ENCODE measurements at regions not wholly inside any gene's neighbourhood (a gene's known extent, or its start where the extent isn't known, plus 50 kb on each side); places are given as distances from the start of the nearest gene placed in this dataset.

- DNase-seq (ENCODE audit: low spot score in 2 of 2) = no peak
- in situ Hi-C loops (cut with MboI; ENCODE audit: low sequenced_read_pairs) = no loop called here
Observed at GRCh38 chr7:12094365-12094921, 116.7 kb upstream of the TMEM106B start.

DNA sequence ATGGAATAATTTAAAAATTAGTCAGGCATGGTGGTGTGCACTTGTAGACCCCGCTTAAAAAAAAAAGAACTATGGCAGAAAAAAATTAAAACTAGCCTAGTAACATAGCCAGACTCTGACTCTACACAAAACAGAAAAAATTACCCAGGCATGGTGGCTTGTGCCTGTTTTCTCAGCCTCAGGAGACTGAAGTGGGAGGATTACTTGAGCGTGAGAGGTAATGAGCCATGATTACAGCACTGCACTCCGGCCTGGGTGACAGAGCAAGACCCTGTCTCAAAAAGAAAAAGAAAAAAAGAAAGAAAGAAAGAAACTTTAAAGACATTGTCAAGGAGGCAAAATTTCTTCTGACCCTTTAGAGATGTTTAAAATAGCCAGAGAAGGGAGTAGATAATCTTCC is 109.0 kb upstream of the TMEM106B start:
- H3K4me1 ChIP-seq = no peaks in the 10 kb centered on the region
- H3K27me3 ChIP-seq (ENCODE audit: low read depth) = no peaks in the 10 kb centered on the region
- in situ Hi-C loops (cut with MboI; ENCODE audit: low sequenced_read_pairs) = no loop called here
- no peaks in the 10 kb centered on the region for H3K36me3 ChIP-seq (replicated peaks)
- DNase-seq (ENCODE audit: low spot score in 2 of 2) = no peak
- H3K9me3 ChIP-seq = 0 out of 2 replicates have a peak, but pooled peaks cover 2% of the 10 kb centered on the region
- no peak overlapping the region for H3K4me3 ChIP-seq

More at GRCh38 chr7:12094365-12094921, 116.7 kb upstream of the TMEM106B start:
- Histone ChIP-seq H3K4me3 (no peak overlapping the region), H3K27me3 (ENCODE audit: low read depth) (no peaks in the 10 kb centered on the region), H3K4me1 (no peaks in the 10 kb centered on the region), H3K36me3 (replicated peaks) (no peaks in the 10 kb centered on the region), H3K9me3 (0 out of 2 replicates have a peak, but pooled peaks cover 2% of the 10 kb centered on the region)

DNA sequence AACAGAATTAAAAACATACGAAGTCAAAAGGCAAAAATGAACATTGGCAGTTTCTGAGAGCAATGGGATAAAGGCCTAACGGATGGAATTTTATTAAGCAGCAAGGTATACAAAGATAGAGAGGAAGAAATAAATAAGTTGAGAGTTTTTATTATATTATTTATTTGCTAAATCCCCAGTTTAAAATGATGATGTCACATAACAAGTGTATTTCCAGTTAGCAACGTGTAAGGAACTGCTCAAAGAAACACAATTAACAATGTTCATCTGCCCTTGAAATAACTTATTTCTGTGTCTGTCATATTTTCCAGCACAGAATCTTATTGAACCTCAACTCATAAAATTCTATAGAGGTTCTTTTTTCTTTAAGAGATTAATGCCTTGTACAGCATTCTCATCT is 108.6 kb upstream of the TMEM106B start:
- Histone ChIP-seq H3K4me3 (no peak overlapping the region), H3K27me3 (ENCODE audit: low read depth) (no peaks in the 10 kb centered on the region), H3K4me1 (peaks cover 3% of the 10 kb centered on the region), H3K36me3 (replicated peaks) (no peaks in the 10 kb centered on the region), H3K9me3 (0 out of 2 replicates have a peak, but pooled peaks cover 2% of the 10 kb centered on the region)
- in situ Hi-C loops (cut with MboI; ENCODE audit: low sequenced_read_pairs) = no loop called here
- no peak for DNase-seq (ENCODE audit: low spot score in 2 of 2)

GRCh38 chr7:12103948-12104347 is 107.1 kb upstream of the TMEM106B start:
- peaks cover 8% of the 10 kb centered on the region for H3K4me1 ChIP-seq
- in situ Hi-C loops (cut with MboI; ENCODE audit: low sequenced_read_pairs) = no loop called here

GRCh38 chr7:12107381-12107780 is 103.7 kb upstream of the TMEM106B start:
- Histone ChIP-seq H3K27me3 (ENCODE audit: low read depth) (no peaks in the 10 kb centered on the region), H3K4me1 (peaks cover 8% of the 10 kb centered on the region), H3K9me3 (no peaks in the 10 kb centered on the region), H3K36me3 (replicated peaks) (no peaks in the 10 kb centered on the region), H3K4me3 (no peak overlapping the region)
- no peak for DNase-seq (ENCODE audit: low spot score in 2 of 2)
- in situ Hi-C loops (cut with MboI; ENCODE audit: low sequenced_read_pairs) = no loop called here

More at GRCh38 chr7:12103948-12104347, 107.1 kb upstream of the TMEM106B start:
- DNase-seq (ENCODE audit: low spot score in 2 of 2) = no peak
- H3K4me3 ChIP-seq = no peak overlapping the region
- H3K9me3 ChIP-seq = 0 out of 2 replicates have a peak, but pooled peaks cover 2% of the 10 kb centered on the region
- H3K27me3 ChIP-seq (ENCODE audit: low read depth) = no peaks in the 10 kb centered on the region
- H3K36me3 ChIP-seq (replicated peaks) = no peaks in the 10 kb centered on the region

DNA sequence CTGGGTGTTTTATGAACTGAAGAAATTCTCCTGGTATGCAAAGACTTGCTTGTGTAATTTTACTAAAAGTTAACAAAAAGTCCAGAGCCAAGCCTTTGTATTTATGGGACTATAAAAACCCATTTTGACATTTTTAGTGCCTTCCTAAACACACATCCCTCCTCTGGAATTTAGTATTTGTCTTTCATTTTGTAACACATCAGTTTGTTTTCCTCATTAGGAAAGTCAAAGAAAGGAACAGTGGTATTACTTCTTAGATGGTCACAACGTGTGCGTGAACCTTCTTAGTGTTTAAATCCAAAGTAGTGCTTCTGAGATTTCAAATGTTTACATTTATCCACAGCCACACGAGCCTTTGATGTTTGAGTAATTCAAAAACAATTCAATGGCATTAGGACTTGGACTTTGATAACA is 103.2 kb upstream of the TMEM106B start:
- in situ Hi-C loops (cut with MboI; ENCODE audit: low sequenced_read_pairs) = no loop called here
- Histone ChIP-seq H3K4me3 (no peak overlapping the region), H3K9me3 (no peaks in the 10 kb centered on the region)

GRCh38 chr7:12110425-12110824 is 100.7 kb upstream of the TMEM106B start:
- no peak for DNase-seq (ENCODE audit: low spot score in 2 of 2)
- Histone ChIP-seq H3K27me3 (ENCODE audit: low read depth) (no peaks in the 10 kb centered on the region), H3K4me3 (no peak overlapping the region), H3K36me3 (replicated peaks) (no peaks in the 10 kb centered on the region), H3K9me3 (no peaks in the 10 kb centered on the region), H3K4me1 (peaks cover 8% of the 10 kb centered on the region)
- in situ Hi-C loops (cut with MboI; ENCODE audit: low sequenced_read_pairs) = no loop called here

More for the DNA sequence above, 103.2 kb upstream of the TMEM106B start:
- Histone ChIP-seq H3K36me3 (replicated peaks) (no peaks in the 10 kb centered on the region), H3K27me3 (ENCODE audit: low read depth) (no peaks in the 10 kb centered on the region), H3K4me1 (peaks cover 8% of the 10 kb centered on the region)
- DNase-seq (ENCODE audit: low spot score in 2 of 2) = peak in 1 of 2 experiments; percentile 42

GRCh38 chr7:12111422-12112405 is 99.4 kb upstream of the TMEM106B start:
- Histone ChIP-seq H3K9me3 (no peaks in the 10 kb centered on the region), H3K4me1 (peaks cover 8% of the 10 kb centered on the region), H3K36me3 (replicated peaks) (no peaks in the 10 kb centered on the region), H3K27me3 (ENCODE audit: low read depth) (no peaks in the 10 kb centered on the region), H3K4me3 (no peak overlapping the region)
- no peak for DNase-seq (ENCODE audit: low spot score in 2 of 2)
- in situ Hi-C loops (cut with MboI; ENCODE audit: low sequenced_read_pairs) = no loop called here

- Histone ChIP-seq H3K9me3 (no peaks in the 10 kb centered on the region), H3K4me1 (no peaks in the 10 kb centered on the region), H3K36me3 (replicated peaks) (no peaks in the 10 kb centered on the region), H3K4me3 (no peak overlapping the region), H3K27me3 (ENCODE audit: low read depth) (no peaks in the 10 kb centered on the region)
- DNase-seq (ENCODE audit: low spot score in 2 of 2) = no peak
- in situ Hi-C loops (cut with MboI; ENCODE audit: low sequenced_read_pairs) = no loop called here
Observed at GRCh38 chr7:12117170-12117569, 93.9 kb upstream of the TMEM106B start.

DNA sequence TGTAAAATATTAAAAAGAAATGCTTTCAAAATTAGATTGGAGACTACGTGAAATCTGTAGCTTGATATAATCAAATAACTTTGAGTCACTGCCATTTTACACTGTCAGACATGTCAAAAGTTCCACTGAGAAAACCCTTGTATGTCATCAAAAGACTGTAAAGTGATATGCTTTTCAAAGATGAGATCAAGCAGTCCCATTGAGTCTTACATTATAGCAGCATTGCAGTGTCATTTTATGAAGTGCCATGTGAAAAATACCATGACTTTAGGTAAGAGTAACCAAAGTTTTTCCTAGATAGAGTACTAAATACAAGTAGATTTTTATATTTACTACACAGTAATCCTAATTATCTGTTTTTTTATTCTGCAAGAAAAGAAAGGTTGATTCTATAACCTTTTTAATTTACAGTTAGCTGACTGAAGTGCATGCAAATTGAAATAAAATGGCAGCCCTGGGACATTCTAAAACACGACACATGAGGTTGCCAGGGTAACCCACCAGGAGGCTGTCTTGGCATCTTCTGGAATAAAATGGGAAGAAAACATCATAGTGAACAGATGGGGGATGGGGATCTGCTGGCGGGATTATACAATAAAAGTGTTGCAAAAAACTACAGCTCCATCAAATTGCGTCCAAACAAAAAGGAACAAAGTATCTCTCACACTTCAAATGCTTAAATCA is 91.3 kb upstream of the TMEM106B start:
- Histone ChIP-seq H3K4me1 (0 out of 2 replicates have a peak, but pooled peaks cover 3% of the 10 kb centered on the region), H3K4me3 (no peak overlapping the region), H3K9me3 (no peaks in the 10 kb centered on the region), H3K27me3 (ENCODE audit: low read depth) (no peaks in the 10 kb centered on the region), H3K36me3 (replicated peaks) (no peaks in the 10 kb centered on the region)
- in situ Hi-C loops (cut with MboI; ENCODE audit: low sequenced_read_pairs) = no loop called here
- DNase-seq (ENCODE audit: low spot score in 2 of 2) = peak; percentile 8

DNA sequence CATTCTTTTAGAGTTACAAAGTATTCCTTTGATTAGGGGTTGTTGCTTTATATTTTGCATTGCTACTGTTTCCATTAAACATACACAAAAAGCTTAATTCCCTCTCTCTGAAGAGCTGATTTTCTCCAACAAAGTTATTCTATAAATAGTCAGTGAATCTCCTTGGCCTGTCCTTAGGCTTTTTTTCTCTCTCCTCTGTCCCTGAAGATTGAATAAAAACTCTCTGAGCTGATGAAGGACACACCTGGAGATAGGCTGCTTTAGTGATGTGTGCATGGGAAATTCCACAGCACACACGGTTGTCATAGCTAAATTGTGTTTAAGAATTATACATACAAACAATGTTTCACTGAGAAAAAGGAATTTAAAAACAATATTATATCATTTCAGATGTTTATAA is 90.5 kb upstream of the TMEM106B start:
- H3K9me3 ChIP-seq = no peaks in the 10 kb centered on the region
- no peaks in the 10 kb centered on the region for H3K27me3 ChIP-seq (ENCODE audit: low read depth)
- no peak for DNase-seq (ENCODE audit: low spot score in 2 of 2)
- in situ Hi-C loops (cut with MboI; ENCODE audit: low sequenced_read_pairs) = no loop called here
- H3K36me3 ChIP-seq (replicated peaks) = no peaks in the 10 kb centered on the region
- H3K4me3 ChIP-seq = no peak overlapping the region
- H3K4me1 ChIP-seq = 0 out of 2 replicates have a peak, but pooled peaks cover 3% of the 10 kb centered on the region

DNA sequence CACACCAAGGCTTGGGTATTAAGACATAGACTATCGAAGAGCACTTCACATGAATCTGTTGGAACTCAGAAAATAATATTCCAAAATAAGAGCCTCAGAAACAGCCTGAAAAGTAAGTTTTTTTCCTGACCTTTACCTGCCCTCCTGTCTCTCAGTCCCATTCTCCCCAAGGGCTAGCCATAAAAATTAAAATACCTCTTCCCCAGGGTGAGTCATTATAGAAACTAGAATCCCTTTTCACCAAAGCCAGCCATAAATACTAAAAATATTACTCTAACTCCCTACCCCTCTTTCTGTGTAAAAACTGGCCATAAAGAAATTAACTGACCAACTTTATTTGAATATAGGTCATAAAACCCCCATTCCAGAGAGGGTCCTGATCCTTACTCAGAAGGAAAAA is 87.9 kb upstream of the TMEM106B start:
- Histone ChIP-seq H3K36me3 (replicated peaks) (no peaks in the 10 kb centered on the region), H3K4me3 (no peak overlapping the region), H3K4me1 (0 out of 2 replicates have a peak, but pooled peaks cover 3% of the 10 kb centered on the region), H3K9me3 (no peaks in the 10 kb centered on the region), H3K27me3 (ENCODE audit: low read depth) (no peaks in the 10 kb centered on the region)
- DNase-seq (ENCODE audit: low spot score in 2 of 2) = no peak
- in situ Hi-C loops (cut with MboI; ENCODE audit: low sequenced_read_pairs) = no loop called here

DNA sequence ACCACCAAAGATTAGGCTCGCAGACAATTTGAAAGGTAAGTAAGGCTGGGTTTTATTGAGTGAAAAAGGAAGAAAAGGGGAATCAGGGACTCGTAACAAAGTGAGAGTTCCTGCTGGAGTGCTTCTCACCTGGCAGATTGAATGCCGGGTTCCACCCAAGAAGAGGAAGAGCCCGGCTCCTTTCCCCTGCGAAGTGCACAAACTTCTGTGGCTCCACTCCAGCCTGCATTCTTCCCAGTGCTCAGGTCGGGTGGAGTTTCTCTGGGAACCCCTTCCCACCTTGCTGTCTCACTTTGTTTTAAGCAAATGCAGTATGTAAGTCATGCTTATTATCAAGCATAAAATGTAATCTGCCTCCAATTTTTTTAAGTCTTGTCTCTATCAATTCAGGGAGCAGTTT is 87.1 kb upstream of the TMEM106B start:
- in situ Hi-C loops (cut with MboI; ENCODE audit: low sequenced_read_pairs) = no loop called here
- H3K4me1 ChIP-seq = 0 out of 2 replicates have a peak, but pooled peaks cover 3% of the 10 kb centered on the region
- no peak for DNase-seq (ENCODE audit: low spot score in 2 of 2)
- H3K9me3 ChIP-seq = no peaks in the 10 kb centered on the region
- H3K36me3 ChIP-seq (replicated peaks) = no peaks in the 10 kb centered on the region
- no peaks in the 10 kb centered on the region for H3K27me3 ChIP-seq (ENCODE audit: low read depth)
- H3K4me3 ChIP-seq = no peak overlapping the region
